Ishikawa (cell line): ENCODE measurements at regions not wholly inside any gene's neighbourhood (a gene's known extent, or its start where the extent isn't known, plus 50 kb on each side); places are given as distances from the start of the nearest gene placed in this dataset.

Experiments
- CEBPB ChIP-seq: IDR thresholded peaks from 2 replicates; pipeline ENCODE4 v1.6.1; 2012
- CREB1 ChIP-seq: IDR thresholded peaks from 2 replicates; pipeline ENCODE4 v1.6.1; 2012; ENCODE audit warnings: low read depth
- EGR1 ChIP-seq: IDR thresholded peaks from 2 replicates; pipeline ENCODE4 v1.6.1; 2012
- EP300 ChIP-seq: IDR thresholded peaks from 2 replicates; pipeline ENCODE4 v1.6.1; 2012; ENCODE audit warnings: borderline replicate concordance
- RAD21 ChIP-seq: IDR thresholded peaks from 2 replicates; pipeline ENCODE4 v1.6.1; 2012; ENCODE audit warnings: low read depth
- TAF1 ChIP-seq: IDR thresholded peaks from 2 replicates; pipeline ENCODE4 v1.6.1; 2012; ENCODE audit warnings: low read depth, mild to moderate bottlenecking
- TCF12 ChIP-seq: IDR thresholded peaks from 2 replicates; pipeline ENCODE4 v1.6.1; 2012; ENCODE audit warnings: low read depth
- YY1 ChIP-seq: IDR thresholded peaks from 2 replicates; pipeline ENCODE4 v1.6.1; 2012; ENCODE audit warnings: low read depth
- TF ChIP-seq, protein P1 (sequence below): IDR thresholded peaks from 2 replicates; pipeline ENCODE4 v1.6.1; 2012; ENCODE audit warnings: low read depth, mild to moderate bottlenecking

DNA sequence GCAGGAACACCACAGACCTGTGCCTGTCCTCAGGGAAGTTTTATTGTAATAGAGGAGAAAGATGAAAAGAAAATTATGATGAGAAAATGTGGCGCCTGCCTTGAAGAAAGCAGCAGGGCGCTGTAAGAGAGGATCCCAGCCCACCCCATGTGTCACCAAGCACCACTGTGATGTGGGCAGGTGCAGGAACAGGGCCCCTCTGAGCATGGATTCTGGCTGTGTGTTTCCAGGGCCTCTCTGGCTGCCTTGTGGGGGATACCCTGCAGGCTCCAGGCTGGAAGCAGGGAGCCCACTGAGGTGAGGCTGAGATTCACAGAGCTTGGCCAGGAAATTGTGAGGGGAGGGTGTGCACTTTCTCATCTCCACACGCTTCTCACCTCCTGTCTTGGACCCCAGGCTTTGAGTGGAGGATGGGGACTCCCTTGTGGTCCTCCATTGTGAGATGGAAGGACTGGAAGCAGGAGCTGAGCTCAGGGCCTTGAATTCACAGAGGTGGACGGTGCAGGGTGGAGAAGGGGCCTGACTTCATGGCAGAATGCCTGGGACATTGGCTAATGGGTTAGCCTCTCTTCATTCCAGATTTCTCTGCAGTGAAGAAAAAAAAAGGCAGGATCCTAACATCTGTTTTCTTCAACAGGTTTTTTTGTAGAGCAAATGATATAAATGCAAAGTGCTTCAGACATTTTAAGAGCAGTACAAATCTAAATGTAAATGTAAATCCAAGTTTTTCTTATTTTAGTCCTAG is 246.6 kb upstream of the B3GAT1 start:
- TF ChIP-seq CEBPB (no peak), EGR1 (no peak), TCF12 (no peak), RAD21 (no peak), TAF1 (no peak), EP300 (no peak), YY1 (no peak), CREB1 (no peak)
- TF ChIP-seq, protein P1, sequence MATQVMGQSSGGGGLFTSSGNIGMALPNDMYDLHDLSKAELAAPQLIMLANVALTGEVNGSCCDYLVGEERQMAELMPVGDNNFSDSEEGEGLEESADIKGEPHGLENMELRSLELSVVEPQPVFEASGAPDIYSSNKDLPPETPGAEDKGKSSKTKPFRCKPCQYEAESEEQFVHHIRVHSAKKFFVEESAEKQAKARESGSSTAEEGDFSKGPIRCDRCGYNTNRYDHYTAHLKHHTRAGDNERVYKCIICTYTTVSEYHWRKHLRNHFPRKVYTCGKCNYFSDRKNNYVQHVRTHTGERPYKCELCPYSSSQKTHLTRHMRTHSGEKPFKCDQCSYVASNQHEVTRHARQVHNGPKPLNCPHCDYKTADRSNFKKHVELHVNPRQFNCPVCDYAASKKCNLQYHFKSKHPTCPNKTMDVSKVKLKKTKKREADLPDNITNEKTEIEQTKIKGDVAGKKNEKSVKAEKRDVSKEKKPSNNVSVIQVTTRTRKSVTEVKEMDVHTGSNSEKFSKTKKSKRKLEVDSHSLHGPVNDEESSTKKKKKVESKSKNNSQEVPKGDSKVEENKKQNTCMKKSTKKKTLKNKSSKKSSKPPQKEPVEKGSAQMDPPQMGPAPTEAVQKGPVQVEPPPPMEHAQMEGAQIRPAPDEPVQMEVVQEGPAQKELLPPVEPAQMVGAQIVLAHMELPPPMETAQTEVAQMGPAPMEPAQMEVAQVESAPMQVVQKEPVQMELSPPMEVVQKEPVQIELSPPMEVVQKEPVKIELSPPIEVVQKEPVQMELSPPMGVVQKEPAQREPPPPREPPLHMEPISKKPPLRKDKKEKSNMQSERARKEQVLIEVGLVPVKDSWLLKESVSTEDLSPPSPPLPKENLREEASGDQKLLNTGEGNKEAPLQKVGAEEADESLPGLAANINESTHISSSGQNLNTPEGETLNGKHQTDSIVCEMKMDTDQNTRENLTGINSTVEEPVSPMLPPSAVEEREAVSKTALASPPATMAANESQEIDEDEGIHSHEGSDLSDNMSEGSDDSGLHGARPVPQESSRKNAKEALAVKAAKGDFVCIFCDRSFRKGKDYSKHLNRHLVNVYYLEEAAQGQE, result no peak
